Tibial nerve (tissue), 4 donors: ENCODE measurements at regions not wholly inside any gene's neighbourhood (a gene's known extent, or its start where the extent isn't known, plus 50 kb on each side); places are given as distances from the start of the nearest gene placed in this dataset.

Source experiments
- CTCF ChIP-seq, 5 experiments: fragments of 200-600 bp in 3 of 5; fragments of 450-650 bp in 2 of 5; sonication (generic) in 3 of 5; IDR thresholded peaks; one replicate each; pipeline ENCODE4 v1.5.1; 2016 to 2019; ENCODE audit warnings: antibody characterized with exemption in 5 of 5, mild to moderate bottlenecking in 3 of 5, moderate library complexity in 2 of 5
- EP300 ChIP-seq, 2 donors: sonication (generic); formaldehyde crosslinking; IDR thresholded peaks; one replicate each; pipeline ENCODE4 v1.6.1; 2017; ENCODE audit warnings: antibody characterized with exemption in 2 of 2, mild to moderate bottlenecking in 1 of 2
- POLR2A ChIP-seq, 2 donors: fragments of 450-650 bp; IDR thresholded peaks; one replicate each; pipeline ENCODE4 v1.6.1; 2017; ENCODE audit warnings: antibody characterized with exemption in 2 of 2, mild to moderate bottlenecking in 2 of 2, moderate library complexity in 2 of 2

GRCh38 chr14:21978184-21978998, 304.8 kb upstream of the OR4E1 start:
- no peak for TF ChIP-seq POLR2A (IDR thresholded peaks at IDR 0.05)
- peak; percentile 26 to 68 (median 47) for TF ChIP-seq CTCF (IDR thresholded peaks at IDR 0.05)
- no peak for TF ChIP-seq EP300 (IDR thresholded peaks at IDR 0.05)
